Lung (tissue), 11 donors: ENCODE measurements at regions not wholly inside any gene's neighbourhood (a gene's known extent, or its start where the extent isn't known, plus 50 kb on each side); places are given as distances from the start of the nearest gene placed in this dataset.
A peak's percentile ranks its signal among the peaks of the same experiment; 100 is the strongest.

ENCODE experiments used
- ATAC-seq: fragments of 200-7000 bp; cut with Tn5 transposase; one replicate; pipeline ENCODE4 v1.9.1; 2020; ENCODE audit warnings: moderate number of reproducible peaks; ENCODE audit not compliant: insufficient read depth, low FRiP score
- DNase-seq, 3 donors: peaks; one replicate each; pipeline ENCODE4 v3.0.0-alpha.2; 2013 to 2017
- H3K27ac ChIP-seq, 2 donors: one replicate each; pipeline ENCODE4 v1.5.1; 2013; ENCODE audit warnings: mild to moderate bottlenecking in 2 of 2, moderate library complexity in 2 of 2, control low read depth in 1 of 2, inconsistent platforms in 1 of 2, low read depth in 1 of 2, low read length in 1 of 2
- H3K27me3 ChIP-seq, 3 donors: one replicate each; pipeline ENCODE4 v1.5.1; 2013; ENCODE audit warnings: low read length in 2 of 3; ENCODE audit not compliant: control insufficient read depth in 3 of 3, insufficient read depth in 3 of 3
- H3K36me3 ChIP-seq, 4 donors: one replicate each; pipeline ENCODE4 v1.5.1; 2013; ENCODE audit warnings: low read length in 4 of 4, mild to moderate bottlenecking in 1 of 4, moderate library complexity in 1 of 4; ENCODE audit not compliant: control insufficient read depth in 4 of 4, insufficient read depth in 4 of 4
- H3K4me1 ChIP-seq, 5 donors: one replicate each; pipeline ENCODE4 v1.5.1; 2013; ENCODE audit warnings: low read length in 5 of 5, mild to moderate bottlenecking in 2 of 5, moderate library complexity in 1 of 5; ENCODE audit not compliant: control insufficient read depth in 5 of 5, insufficient read depth in 5 of 5
- H3K4me3 ChIP-seq: one replicate; pipeline ENCODE4 v1.5.1; 2013; ENCODE audit warnings: mild to moderate bottlenecking, control low read depth, moderate library complexity
- H3K9ac ChIP-seq, 2 donors: one replicate each; pipeline ENCODE4 v1.5.1; 2013; ENCODE audit warnings: low read length in 2 of 2, control low read depth in 1 of 2; ENCODE audit not compliant: insufficient read depth in 1 of 2
- H3K9me3 ChIP-seq, 4 donors: one replicate each; pipeline ENCODE4 v1.5.1; 2013; ENCODE audit warnings: low read length in 3 of 4, mild to moderate bottlenecking in 1 of 4, moderate library complexity in 1 of 4; ENCODE audit not compliant: control insufficient read depth in 4 of 4, insufficient read depth in 3 of 4
- CTCF ChIP-seq: IDR thresholded peaks from 2 replicates; pipeline ENCODE4 v1.5.1; 2012; ENCODE audit warnings: mild to moderate bottlenecking; ENCODE audit errors: control extremely low read depth, extremely low read depth
- WGBS, 2 donors: extraction: QIAGEN DNeasy Blood & Tissue Kit; methylation state at CpG; one replicate each; pipeline ENCODE4 v1.1.7; 2013; 5-methylcytosine and 5-hydroxymethylcytosine counted together
- donor health status: control.
- donor health status: control.
- donor health status: Bipolar disorder and iron deficiency.
- donor health status: healthy.
- donor health status: DM: yes; HTN: yes; CAD: no.

- Histone ChIP-seq H3K9me3 (peaks cover 0 to 3% (median 0%) of the 10 kb centered on the region in 4 donors), H3K27ac (no peak overlapping the region), H3K36me3 (no peaks in the 10 kb centered on the region), H3K27me3 (no peaks in the 10 kb centered on the region), H3K9ac (no peak overlapping the region), H3K4me3 (no peak overlapping the region), H3K4me1 (peaks cover 0 to 52% (median 10%) of the 10 kb centered on the region in 5 donors)
- ATAC-seq, result no peak
- TF ChIP-seq CTCF, result no peak
- 97 to 100% methylated on average over 3 of the region's 3 CpGs for WGBS, 2 donors
- DNase-seq, result peak in 1 of 3 donors; percentile 5
Observed at GRCh38 chr14:104298458-104298857, 160.1 kb downstream of the KIF26A start.

GRCh38 chr14:104299993-104300761 lies 161.8 kb downstream of the KIF26A start:
- Histone ChIP-seq H3K4me3 (no peak overlapping the region), H3K36me3 (no peaks in the 10 kb centered on the region), H3K4me1 (peaks cover 0 to 49% (median 4%) of the 10 kb centered on the region in 5 donors), H3K9ac (no peak overlapping the region), H3K27ac (peak overlapping the region in 1 of 2 donors; percentile 20), H3K27me3 (no peaks in the 10 kb centered on the region), H3K9me3 (peaks cover 0 to 3% (median 0%) of the 10 kb centered on the region in 4 donors)
- no peak for TF ChIP-seq CTCF
- DNase-seq (peak; percentile 91 to 95 (median 93)), ATAC-seq (no peak)
- 54 to 64% methylated on average over 28 of the region's 28 CpGs for WGBS, 2 donors

GRCh38 chr14:104301731-104302460 lies 163.5 kb downstream of the KIF26A start:
- Histone ChIP-seq H3K9ac (no peak overlapping the region), H3K4me3 (no peak overlapping the region), H3K4me1 (peaks cover 0 to 38% (median 4%) of the 10 kb centered on the region in 5 donors), H3K27ac (no peak overlapping the region), H3K9me3 (peaks cover 0 to 3% (median 0%) of the 10 kb centered on the region in 4 donors), H3K27me3 (no peaks in the 10 kb centered on the region), H3K36me3 (no peaks in the 10 kb centered on the region)
- WGBS, 2 donors, result 84 to 86% methylated on average over 29 of the region's 29 CpGs
- DNase-seq, result no peak
- ATAC-seq, result no peak
- no peak for TF ChIP-seq CTCF
